ENCODE measurements at regions not wholly inside any gene's neighbourhood (a gene's known extent, or its start where the extent isn't known, plus 50 kb on each side); places are given as distances from the start of the nearest gene placed in this dataset.
"Not testable (repeated sequence)": the region's sequence is repeated elsewhere in the genome, so short reads cannot be mapped to it uniquely, and the experiment has no call there.

DNA sequence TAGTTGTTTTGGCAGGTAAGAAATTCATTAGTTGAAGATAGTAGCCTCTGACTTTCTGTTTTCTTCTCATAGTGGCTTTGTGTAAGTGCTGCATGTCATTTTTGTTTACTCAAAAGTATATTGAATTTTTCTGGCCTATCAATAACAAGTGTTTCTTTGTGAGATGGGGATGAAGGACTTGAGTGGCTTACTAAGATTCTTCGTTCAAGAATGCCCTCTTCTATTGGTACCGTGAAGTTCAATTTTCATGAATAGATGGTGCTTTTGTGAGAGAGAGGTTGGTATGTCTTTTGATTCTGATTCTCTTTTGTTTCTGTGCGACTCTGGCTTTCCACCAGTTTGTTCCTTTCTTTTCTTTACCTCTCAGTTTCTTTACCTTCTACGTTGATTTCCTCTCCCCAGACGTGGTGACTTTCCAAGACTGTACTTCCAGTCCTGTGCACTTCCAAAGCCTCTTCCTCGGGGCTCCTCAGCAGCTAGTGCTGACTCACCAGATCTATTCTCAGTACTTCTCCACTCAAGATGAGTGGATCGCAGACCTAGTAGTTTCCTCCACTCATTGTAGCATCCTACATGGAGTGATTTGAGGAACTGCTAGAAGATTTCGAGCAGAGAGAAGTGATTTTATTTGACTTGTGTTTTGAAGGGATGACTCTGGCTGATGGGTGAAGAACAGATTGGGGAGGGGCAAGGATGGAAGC is 82.0 kb upstream of the EPHB3 start:
- peak in 1 of 2 donors; percentile 6 for DNase-seq

DNA sequence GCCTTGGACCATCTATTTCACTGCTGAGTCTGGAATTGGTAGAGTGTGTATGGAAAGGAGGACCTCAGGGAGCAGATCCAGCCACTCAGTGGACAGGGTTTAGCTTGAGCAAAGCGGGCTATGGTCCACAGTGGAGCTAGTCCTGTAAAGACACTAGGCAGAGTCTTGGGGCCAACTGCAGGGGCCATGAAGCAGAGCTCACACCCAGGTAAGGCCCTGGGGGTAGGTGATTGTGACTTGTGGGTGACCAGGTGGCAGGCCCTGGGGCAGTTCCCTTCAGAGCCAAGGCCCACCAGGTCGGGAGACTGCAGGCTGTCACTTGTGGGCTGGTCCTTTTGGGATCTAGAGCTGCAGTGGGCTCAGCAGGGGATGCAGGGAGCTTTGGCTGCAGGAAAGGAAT is 80.8 kb upstream of the EPHB3 start:
- no peak for DNase-seq

- DNase-seq, result no peak
Observed at GRCh38 chr3:184481984-184482671, 79.5 kb upstream of the EPHB3 start.

- no peak for DNase-seq
Observed at GRCh38 chr3:184485241-184485640, 76.3 kb upstream of the EPHB3 start.

GRCh38 chr3:184485906-184486305 is 75.7 kb upstream of the EPHB3 start:
- DNase-seq, result no peak

- DNase-seq, result no peak
Observed at GRCh38 chr3:184486614-184487013, 75.0 kb upstream of the EPHB3 start.

GRCh38 chr3:184488577-184488976 is 73.0 kb upstream of the EPHB3 start:
- no peak for DNase-seq

DNA sequence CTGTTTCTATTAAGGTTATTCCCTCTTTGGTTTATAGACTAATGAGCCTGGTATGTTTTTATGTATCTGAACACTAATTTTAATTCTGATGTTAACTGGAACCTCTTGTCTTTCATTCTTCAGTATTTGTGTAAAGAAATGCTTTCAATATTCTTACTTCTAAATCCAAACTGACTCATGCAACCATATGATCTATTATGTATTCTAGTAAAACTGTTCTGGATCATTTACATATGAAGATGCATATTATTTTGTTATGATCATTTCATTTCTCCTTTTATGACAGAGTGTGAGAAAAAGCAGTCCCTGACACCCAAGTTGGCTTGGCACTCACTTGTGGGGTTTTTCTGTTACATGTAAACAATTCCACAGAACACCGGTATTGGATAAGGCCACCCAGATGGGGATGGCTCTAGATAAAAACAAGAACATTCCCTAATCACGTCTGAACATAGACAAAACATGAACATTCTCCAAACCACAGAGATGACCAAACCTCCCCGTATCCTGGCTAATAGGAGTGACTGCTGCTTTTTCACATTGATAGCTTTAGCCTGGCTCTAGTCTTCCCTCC is 72.2 kb upstream of the EPHB3 start:
- no peak for DNase-seq

DNA sequence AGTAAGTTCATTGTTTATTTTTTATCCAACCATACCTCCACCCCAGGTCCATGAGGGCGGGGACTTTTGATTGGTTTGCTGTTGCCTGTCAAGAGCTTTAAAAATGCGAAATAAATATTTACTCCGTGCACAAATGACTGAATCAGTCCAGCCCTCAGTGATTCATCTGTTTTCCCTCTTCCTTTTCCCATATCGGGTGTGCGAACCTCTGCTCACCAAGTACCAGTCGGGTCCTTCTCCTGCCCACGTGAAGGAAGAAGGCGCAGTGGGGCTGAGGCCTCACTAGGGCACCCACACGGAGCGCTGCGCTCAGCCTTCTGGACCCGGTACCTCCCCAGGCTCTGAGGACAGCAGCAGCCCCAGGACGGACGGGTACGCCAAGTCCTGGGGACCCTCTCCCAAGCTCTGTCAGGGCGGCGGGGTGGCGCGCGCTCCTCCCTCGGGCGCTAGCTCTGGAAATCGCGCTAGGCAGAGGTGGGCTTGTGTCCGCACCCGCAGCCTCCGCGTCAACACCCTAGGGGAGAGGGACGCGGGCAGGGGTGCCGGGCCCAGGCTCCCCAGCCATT is 70.5 kb upstream of the EPHB3 start:
- DNase-seq, result no peak

GRCh38 chr3:184491867-184492615 is 69.5 kb upstream of the EPHB3 start:
- peak; percentile 16 to 62 for DNase-seq

DNA sequence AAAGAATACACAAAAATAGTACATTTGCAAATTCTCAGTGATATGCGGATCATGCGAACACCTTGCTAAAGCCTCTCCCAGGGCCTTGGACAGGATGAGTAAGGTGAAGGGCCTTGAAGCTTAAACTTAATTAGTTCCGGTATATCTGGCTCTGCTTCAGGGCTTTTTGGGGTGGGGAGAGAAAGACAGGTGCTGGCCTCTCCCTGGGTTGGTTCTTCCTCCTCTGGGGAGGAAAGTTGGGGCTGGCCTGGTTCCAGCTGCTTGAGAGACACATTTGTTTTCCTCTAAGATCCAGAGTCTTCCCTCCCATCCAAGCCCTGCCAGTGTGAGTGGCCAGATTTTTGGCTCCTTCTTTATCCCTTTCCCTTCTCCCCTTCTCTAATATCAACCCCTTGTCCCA is 64.7 kb upstream of the EPHB3 start:
- no peak for DNase-seq

DNA sequence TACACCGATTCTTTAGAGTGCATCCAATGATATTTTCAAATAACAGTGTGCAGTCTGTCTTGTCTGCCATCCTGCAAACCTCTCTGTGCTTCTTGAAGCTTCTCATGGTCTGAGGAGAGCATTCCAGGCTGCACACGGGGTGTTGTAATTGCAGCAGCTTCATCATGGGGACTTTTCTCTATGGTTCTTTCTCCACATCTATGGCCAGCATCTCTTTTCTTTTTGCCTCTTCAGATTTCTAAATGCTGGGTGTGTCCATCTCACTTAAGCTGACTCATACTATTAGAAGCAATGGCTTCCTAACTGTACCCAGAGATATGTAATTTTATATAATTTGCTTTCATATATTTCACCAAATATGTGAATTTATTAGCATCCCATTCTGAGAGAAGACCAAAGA is 63.8 kb upstream of the EPHB3 start:
- DNase-seq, result no peak

DNA sequence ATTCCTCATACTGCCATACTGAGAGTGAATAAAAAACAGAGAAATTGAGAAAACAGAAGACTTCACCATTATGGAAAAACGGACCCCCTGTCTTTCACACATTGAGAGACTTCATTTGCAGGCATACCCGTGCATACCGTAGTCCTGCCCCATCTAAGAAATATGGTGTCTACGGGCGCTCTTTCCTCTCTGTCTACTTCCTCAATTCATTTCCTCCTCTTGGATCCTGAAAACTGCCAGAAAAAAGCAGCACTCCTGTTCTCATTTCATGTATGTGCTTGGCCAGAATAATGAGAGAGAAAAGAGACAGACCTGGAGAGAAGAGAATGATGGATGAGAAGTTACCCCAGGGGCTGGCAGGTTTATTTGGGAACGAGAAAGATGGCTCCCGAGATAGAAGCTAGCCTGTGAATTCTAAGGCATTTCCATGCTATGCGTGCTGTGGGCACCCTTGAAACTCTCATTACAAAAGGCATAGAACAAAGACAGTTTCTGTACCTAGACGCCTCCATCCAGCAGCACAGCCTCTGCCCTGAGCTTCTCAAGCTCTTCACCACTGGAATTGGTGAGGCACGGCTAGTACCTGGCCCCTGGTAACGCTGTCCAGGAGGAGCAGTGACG is 62.5 kb upstream of the EPHB3 start:
- DNase-seq, result peak in 1 of 2 donors; percentile 44

DNA sequence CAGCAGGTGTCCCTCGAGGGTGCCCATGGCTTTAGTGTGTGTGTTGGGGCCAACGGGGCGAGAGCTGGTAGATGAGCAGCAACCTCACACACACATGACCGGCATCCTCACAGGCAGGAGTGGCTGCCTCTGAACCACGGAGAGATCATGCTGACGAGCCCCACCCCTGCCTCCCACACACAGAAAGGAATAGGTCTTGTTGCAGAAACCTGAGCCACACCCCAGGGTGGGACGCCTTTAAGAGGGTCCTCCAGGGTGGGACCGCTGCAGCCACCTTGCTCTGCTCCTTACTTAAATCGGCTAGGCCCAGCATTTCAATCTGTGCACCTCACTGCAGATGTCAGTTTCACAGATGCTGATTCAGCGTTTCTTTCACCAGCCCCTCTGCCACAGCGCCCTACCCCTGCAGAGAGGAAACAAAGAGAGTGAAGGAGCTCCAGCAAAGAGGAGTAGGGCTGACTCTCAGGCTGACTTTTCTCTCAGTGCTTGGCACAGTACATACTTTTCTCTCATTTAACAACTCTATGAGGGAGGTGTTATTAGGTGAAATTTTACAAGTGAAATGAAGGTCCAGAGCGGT is 61.2 kb upstream of the EPHB3 start:
- no peak for DNase-seq

GRCh38 chr3:184502123-184502667 is 59.4 kb upstream of the EPHB3 start:
- DNase-seq, result no peak

- not testable (repeated sequence) for DNase-seq
Observed at GRCh38 chr3:184502841-184503240, 58.7 kb upstream of the EPHB3 start.

DNA sequence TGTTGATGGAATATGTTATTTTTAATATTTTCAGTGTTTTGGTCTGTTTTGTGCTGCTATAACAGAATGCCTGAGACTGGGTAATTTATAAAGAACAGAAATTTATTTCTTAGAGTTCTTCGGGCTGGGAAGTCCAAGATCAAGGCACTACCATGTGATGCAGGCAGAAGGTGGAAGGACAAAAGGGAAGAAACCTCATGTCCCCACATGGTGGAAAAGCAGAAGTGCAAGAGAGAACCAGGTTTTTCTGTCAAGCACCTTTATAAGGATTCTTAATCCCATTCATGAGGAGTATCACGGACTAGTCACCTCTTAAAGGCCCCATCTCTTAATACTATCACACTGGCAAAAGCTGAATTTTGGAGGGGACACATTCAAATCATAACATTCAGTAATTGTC is 57.9 kb upstream of the EPHB3 start:
- no peak for DNase-seq

GRCh38 chr3:184505076-184505878 is 56.3 kb upstream of the EPHB3 start:
- no peak for DNase-seq

DNA sequence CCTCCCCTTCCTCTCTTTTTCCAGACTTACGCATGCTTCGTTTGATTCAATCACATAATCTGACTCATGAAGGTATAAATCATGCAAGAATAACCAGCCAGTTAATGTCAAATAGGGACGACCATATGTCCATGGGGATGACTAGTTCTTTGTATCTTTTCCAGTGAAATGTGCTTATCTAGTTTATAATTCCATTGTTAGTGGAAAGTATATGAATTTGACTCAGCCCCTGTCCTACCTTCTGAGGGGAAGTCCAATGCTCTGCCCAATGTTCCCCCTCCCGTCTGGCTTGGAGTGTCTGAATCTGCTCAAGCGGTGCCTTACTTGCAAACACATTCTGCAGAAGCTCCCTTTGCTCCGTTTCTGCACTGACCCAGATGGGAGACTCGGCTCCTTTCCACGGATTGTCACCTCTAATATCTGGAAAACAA is 55.0 kb upstream of the EPHB3 start:
- DNase-seq, result no peak

GRCh38 chr3:184508938-184509337 is 52.6 kb upstream of the EPHB3 start:
- DNase-seq, result no peak

- no peak for DNase-seq
Observed at GRCh38 chr3:184511741-184512140, 49.8 kb upstream of the EPHB3 start.
